CD4-positive, alpha-beta T cell treated with Interleukin-2 at 100 ng/mL for 4 hours (primary cell): ENCODE measurements at regions not wholly inside any gene's neighbourhood (a gene's known extent, or its start where the extent isn't known, plus 50 kb on each side); places are given as distances from the start of the nearest gene placed in this dataset.
A peak's percentile ranks its signal among the peaks of the same experiment; 100 is the strongest.

Source experiments
- DNase-seq: peaks from one replicate; pipeline ENCODE4 v3.0.0-alpha.2; 2020; ENCODE audit warnings: low spot score

DNA sequence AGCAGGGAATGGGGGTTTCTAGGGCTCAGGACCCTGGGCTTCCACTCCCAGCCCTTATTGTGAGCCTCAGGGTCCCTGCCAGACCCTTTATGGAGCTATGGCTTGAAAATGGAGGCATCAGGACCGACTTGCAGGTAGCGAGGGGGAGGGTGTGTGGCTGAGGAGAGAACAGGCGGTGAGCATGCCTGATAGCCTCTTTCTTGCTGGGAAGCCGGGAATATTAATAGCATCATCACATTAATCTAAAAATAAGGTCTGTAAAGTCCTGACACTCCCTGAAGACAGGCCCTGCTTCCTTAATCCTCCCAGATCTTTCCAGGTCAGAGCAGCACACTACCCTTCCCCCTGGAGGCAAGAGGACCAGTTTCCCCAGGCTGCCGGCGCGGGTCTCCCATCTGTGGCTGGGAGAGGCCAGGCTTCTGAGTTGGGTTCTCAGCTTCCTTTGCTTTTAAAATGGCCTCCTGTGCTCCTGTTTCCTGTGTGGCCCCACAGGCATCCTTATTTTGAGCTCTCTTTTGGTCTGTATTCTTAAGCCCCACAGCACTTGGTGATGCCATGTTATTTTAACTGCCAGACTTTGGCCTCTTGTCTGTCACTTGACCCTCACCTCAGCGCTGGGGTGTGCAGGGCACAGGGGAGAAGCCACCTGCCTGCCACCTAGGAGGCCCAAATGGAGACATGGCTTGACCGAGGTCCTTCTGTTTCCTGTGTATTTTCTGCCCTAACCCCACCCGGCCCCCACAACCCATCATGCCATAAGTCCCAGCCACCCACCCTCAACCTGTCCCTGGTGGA, 185.0 kb upstream of the TOPAZ1 start:
- DNase-seq, result no peak

DNA sequence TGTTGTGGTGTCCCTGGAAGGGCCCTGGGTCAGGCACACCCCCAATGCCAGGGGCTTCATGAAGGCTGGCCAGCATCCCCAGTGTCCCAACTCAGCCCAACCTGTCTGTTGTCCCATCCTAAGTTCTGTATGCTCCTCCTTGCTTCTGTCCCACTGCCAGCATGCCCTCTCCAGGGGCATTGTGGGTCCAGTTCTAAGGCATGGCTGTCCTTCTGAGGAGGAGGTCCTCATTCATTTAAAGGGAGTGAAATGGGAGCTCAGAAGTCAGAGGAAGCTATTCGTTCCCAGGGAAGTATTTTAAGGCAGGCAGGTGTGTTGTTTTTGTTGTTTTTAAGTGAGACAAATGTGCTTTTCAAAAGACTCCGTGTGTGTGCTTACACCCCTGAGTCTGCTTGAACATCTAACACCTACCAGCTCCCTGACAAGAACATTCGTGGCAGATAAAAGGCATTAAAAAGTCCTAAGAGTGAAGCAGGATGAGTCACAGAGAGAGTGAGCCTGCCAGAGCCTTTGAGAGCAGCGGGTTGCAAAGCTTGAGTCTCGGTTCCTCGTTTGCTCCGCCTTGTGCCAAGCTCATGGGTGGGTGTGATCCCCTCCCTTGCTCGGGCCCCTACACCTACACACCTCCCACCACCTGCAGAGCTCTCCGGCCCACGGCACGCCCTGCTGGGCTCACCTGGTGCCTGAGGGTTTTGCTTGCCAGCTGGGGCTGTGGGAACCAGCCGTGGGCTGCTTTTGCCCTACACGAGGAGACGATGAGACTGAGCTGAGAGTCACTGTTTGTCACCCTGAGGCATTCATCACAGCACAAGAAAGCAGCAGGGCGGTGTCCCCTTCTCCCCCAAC, 183.4 kb upstream of the TOPAZ1 start:
- peak; percentile 18 for DNase-seq

DNA sequence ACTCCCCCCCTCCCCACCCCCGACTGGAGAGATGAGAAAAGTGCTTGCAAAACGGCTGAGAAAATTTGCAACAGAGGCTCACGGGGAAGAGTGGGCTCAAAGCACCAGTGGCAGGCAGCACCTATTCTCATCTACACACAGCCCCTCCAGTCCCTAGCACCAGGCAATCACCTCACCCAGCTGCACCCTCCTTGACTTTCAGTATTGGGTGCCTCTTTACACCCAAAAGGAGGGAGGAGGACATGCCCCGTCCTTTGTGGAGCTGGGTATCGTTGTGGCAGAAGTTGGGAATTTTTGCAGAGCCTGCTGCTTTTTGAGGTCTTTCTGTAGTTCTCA, 182.8 kb upstream of the TOPAZ1 start:
- DNase-seq, result no peak

DNA sequence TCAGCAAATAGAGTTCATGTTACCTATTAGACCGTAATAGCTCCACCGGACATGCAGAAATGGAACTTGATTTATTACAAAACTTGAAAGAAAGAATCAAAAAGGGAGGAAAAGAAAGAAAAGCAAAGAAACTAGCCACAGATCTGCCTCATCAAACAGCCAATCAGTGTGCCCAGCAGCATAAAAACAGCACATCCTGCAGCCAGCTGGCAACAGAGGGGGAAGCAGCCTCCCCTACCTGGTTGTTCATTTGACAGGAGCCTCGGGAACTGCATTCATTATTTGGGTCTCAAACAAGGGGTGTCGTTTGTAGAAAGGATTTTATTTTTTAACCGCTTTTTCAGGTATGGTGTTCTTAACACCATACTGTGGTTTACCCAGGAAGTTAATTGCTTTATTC, 181.5 kb upstream of the TOPAZ1 start:
- DNase-seq, result no peak

DNA sequence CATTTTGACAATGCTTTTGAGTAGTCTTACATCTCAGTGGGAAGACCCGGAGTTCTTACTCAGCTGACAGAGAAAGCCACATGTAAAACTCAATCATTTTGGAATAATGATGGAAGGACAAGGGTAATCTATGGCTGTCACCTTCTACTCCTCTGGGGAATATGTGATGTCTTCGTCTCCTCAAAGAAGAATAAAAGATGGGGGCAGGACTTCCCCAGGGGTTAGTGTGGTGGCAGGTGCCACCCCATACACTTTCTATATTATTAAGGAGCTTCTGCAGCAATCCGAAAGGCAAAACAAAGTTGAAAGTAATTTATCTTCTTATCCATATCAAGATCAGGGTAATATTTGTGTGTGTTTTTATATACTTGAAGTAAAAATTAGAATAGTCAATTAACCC, 180.4 kb upstream of the TOPAZ1 start:
- DNase-seq, result no peak

DNA sequence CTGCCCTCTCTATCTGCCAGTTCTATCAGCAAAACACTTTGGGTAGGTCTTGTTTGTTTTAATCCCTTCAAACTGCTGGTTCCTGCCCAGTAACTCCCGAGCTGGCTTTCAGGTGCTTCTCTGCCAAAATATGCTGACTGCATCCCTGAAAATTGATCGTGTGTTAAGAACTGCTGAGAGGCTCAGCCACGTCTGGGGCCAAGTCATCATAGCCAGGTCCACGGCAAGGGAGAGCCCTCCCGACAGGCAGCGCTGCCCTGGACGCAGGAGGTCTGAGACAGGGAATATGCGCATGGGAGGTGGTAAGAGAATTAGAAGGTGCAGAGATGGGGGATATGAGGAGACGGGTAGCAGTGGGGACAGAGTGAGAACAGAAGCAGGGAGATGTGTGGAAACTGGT, 179.7 kb upstream of the TOPAZ1 start:
- DNase-seq, result no peak

DNA sequence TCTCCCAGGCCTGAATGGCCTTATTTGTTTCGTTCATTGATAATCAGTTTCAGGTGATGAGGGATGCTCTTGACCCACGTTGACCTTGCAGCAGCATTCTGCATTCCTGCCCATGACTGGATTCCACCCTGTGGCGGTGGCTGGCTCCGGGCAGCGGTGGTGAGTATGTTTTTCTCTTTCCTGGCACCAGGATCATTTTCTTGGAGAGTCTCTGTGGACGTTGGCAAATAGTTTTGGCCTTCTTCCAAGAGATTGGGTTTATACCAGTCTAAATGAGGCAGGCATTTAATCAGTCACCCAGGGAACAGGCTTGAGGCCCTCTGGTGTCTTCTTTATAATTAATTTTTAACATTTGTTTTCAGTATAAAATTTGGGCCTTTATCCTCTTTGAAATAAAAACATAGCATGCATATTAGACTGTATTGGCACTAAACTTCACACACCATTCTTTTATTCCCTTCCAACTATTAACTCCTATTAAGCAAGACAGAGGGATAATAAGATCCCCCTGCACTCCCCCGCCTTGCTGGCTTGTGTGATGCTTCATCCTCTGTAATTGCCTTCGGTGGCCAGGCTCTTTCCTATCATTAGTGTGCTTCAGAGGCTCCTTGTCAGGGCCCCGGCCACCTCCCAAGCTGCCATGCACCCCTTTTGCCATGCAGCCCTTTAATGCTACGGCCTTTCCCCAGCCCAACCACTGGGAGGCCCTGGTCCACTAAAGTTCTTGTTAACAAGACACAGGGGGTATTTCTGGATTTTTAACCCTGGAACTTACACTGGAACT, 176.2 kb upstream of the TOPAZ1 start:
- DNase-seq, result no peak

DNA sequence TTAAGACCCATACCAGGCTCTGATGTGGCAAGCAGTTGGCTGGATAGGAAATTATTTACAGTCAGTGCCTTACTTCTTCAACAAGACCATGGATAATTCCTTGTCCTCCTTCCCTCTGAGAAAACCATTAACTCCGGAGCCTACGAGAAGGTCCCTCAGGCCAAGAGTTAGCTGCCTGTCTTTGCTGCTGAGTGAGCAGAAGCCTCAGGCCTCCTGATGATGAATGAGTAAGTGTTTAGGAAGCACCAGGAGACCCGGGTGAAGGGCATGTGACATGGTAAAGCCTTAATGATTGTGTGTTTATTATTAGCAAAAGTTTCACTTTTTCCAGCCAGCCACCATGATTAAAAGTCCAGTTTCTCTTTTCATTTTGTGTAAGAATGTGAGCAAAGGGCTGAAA, 174.9 kb upstream of the TOPAZ1 start:
- no peak for DNase-seq

DNA sequence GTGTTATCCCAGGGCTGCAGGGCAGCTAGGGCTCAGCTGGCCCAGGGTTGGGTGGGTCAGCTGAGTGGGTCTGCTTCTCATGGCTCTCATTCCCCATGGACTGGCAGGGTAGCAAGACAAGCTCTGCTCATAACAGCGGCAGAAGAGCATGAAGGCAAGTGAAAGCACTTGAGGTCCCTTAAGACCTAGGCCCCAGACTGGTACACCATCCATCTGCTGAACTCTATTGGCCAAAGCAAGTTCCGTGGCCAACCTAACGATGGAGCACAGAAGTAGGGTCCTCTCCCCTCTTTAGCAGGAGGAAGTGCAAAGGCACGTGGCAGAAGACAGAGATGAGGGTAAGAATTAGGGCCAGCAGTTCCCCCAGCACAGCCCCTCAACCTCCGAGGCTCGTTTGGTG, 174.3 kb upstream of the TOPAZ1 start:
- DNase-seq, result no peak

DNA sequence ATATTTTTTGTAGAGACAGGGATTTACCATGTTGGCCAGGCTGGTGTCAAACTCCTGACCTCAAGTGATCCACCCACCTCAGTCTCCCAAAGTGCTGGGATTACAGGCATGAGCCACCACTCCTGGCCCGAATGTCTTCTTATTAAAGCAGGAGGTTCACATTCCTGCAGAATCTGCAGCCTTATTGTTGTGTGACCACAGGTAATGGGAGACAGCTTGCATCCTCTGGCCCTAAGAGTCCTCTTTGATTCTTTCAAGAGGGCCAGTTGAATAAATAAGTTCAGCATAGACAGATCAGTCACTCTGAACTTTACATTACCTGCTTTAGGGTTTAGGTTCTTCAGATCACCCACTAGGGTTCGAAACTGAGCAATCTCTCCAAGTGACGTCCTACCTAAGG, 172.9 kb upstream of the TOPAZ1 start:
- DNase-seq, result no peak

DNA sequence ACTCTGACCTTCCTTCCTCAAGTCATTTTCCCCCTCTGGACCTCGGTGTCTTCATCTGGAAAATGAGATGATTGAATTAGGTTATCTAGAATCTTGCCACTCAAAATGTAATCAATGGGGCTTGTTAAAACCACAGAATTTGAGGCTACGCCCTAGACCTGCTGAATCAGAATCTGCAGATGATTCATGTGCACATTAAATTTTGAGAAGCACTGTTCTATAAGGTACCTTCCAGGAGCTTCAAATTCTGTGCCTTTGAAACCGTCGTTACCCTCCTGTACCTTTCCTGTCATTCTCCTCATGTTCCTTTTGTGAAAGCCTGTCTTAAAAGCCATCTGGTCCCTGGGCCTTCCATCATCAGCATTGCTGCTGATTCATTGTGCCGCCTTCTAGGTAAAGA, 172.4 kb upstream of the TOPAZ1 start:
- no peak for DNase-seq

DNA sequence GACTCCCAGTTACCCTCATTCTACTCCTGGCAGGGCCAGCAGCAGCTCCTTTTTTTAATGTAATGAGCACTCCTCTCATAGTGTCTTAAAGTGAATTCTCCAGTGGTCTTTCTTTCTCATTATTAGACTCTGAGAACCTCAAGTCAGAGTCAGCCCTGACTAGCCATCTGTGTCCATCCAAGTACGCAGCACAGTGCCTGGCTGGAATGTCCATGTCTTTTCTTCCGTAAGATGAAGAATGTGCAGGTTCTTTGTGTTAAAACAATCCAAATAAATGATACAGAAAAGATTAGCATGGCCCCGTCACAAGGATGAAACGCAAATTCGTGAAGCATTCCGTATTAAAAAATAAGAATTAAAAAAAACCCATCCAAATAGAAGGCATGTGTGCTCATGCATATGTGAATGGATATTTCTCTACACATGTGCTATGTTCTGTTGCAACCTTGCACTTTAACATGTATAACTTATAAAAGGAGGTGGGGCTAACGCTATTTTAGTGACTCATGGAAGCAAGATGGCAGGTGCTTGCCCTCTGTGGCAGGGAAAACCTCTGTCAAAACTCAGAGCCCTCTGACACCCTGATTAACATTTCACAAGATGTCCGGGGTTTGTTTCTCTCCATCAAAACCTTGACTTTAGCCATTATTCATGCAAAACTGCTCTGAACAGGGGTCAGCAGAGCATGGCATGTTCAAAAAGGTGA, 170.7 kb upstream of the TOPAZ1 start:
- DNase-seq, result no peak

DNA sequence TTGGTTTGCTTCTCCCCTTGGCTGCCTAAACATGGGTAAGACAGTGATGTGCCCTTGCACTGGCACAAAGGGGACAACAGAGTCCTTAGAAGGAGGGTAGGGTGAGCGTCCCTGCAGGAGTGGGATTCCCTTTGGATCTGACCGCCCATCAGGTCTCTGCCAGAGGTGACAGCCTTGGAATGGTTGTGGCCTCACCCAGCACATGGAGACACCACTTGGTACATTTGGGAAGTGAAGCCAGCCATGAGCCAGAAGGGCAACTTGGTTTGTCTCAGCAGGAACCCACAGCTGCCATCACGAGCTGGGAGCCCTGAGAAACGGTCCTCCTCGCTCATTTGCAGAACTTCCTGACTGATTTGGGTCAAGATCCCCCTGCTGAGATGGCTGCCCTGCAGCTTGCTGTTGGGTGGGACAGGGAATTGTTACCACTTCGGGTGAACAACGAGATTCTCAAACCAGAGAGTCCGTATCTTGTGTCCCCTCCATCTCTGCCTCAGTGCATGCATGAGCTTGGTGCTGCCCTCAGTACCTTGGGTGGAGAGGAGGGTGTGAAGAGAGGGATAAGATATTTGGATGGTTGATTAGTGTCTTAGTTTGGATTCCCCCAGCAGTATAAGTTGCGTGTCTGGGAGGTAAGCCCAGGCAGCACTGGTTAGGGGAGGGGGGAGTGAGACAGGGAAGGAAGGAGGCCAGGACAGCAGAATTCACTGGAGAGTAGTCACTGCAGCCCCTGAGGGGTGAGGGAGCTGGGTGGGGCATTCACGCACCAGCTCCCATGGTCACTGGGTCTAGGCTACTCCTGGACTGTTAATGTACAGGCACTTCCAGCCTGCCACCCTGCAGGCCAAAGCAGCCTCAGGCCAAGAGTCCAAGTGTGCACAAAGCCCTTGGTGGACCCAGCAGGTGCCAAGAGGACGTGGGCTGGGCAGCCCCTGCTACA, 168.8 kb upstream of the TOPAZ1 start:
- no peak for DNase-seq

DNA sequence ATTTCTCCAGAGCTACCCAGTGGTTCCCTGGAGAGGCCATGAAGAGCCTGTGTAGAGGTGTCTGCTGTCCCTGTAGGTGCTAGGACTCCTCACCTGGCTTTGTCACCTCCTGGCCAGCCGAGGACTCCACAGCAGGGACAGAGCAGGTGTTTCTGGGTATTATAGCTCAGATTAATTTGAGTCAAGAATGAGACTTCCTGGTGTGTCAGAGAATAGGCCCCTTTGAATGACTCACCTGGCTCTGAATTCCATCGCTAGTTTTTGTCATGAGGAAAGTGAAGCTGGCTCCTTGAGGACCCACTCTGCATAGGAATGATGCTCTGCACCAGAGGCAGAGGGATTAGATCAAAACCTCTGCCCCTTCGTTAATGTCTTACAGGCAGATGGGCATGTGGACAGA, 167.5 kb upstream of the TOPAZ1 start:
- no peak for DNase-seq

DNA sequence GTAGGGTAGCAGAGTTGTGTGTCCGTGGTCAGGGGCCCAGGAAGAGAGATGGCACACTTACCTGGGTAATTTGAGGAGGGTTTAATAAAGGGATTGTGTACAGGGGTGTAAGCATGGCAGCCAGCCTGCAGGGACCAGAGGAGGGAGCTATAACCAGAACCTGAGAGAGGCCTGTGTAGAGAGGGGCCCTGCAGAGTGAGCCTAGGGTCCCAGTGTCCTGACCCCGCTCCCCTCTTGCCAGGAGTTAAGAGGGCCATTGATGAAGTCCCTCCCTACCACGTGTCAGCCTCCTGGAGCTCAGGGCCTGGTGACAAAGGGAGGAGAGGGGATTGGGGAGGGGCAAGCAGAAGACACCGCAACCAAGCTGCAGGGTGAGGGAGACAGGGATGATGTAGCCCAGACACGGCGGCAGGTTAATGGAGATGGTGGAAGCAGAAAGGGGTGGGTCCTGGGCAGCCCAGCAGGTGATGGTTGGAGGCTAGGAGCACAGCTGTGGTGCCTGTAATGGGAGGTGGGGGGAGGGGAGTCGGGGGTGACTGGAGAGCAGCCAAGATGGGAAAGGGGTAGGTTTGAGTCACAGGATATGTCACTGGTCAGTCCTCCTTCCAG, 165.4 kb upstream of the TOPAZ1 start:
- DNase-seq, result no peak

DNA sequence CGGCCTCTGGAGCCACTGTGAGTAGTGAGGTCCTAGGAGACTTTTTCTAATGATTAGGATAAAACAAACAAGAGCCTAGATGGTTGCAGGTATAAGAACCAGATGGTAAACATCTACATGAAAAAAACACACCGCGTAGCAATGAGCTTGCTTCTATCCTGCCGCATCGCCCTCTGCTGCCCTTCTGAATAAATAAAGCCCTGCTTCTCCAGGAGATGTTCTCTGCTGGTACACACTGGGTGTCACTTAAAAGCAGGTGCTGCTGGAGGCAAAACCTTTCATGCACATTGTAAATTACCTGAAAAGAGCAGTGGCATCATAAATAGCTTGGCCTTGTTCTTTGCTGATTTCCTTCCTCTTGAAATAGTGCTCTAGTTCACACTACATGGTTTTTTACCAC, 164.4 kb upstream of the TOPAZ1 start:
- DNase-seq, result no peak

DNA sequence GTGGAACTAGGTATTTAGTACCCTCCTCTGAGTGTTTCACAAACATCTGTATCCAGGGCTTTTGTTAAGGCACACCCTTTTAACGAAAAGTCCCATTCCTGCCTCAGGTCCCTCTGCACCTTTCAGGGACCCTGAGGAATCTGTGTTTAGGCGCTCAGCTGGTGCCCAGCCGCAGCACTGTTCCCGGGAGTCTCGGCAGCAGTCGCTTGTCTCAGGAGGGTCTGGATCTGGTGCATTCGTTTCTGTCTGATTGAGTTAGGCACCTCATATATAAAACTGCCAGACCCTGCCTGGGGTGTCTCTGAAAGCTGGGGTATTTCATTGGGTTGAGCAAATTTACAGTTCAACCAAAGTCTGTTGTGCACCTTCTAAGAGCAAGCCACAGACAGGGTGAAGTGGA, 162.8 kb upstream of the TOPAZ1 start:
- DNase-seq, result no peak

DNA sequence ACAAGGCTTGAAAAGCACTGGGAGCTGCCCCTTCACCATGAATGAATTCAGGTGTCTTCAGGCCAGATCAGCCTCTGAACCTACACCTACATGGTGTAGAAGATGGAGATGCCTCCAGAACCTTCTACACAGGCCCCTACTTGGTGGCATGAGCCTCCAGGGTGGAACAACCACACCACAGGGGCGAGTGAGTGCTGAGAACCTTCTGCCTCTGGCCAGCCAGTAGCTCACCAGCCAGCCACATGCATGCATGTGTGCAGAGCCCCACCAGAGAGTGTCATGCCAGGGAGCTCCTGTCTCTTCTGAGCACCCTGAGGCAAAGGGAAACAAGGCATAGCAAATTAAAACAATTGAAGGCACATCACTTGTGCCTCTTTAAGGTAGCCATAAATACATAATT, 161.8 kb upstream of the TOPAZ1 start:
- DNase-seq, result no peak

DNA sequence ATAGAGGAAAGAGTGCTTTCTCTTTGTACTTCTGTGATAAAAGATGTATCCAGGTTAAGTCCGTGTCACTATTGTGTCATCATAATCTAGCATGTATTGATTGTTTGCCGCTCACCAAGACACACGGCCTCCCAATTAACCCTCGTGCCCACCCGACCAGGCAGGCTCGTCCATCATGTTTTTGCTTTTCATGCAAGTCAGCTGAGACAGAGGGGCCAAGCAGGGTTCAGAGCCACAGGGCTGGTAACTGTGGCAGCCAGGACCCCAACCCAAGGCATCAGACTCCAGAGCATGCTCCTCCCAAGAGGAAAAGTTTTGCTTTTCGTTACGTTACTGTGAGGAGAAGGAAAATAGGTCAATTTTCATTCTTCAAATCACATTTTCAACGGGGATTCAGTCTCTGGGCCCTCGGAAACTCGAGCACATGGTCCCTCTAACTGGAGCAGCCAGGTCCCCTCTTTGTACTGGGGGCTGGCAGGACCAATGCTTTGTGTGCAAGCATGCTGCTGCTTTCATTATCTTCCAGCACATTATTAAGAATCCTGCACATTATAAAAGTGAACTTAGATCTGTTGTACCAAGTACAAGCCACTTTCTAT, 161.1 kb upstream of the TOPAZ1 start:
- DNase-seq, result no peak

DNA sequence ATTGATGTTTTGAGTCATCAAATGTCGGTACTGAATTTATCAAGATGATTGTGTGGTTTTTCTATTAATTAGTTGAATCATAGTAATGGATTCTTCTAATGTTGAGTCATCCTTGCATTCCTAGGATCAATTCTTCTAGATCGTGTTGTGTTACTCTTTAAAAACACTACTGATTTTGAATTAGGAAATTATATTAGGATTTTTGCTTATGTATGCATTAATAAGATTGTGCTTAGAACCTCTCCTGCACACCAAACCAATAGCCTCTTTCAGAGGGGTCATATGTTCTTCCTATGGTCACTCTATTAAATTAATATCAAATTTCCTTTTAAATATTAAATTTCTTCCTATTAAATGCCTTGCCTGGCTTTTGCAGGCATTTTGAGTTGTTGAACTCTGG, 151.7 kb upstream of the TOPAZ1 start:
- DNase-seq, result no peak
